HepG2 (cell line): ENCODE measurements at regions not wholly inside any gene's neighbourhood (a gene's known extent, or its start where the extent isn't known, plus 50 kb on each side); places are given as distances from the start of the nearest gene placed in this dataset.
A peak's percentile ranks its signal among the peaks of the same experiment; 100 is the strongest.

Experiments
- AFF4 ChIP-seq: sonication (generic); formaldehyde crosslinking; IDR thresholded peaks from 2 replicates; pipeline ENCODE4 v1.4.0; 2020; ENCODE audit warnings: missing genetic modification reagents
- CREM ChIP-seq, 2 experiments: sonication (generic) in 1 of 2; formaldehyde crosslinking in 1 of 2; IDR thresholded peaks; 2 replicates each; pipeline versions ENCODE4 v1.4.0 to v1.6.1; 2016 to 2020; ENCODE audit warnings: antibody characterized with exemption in 1 of 2, mild to moderate bottlenecking in 1 of 2, missing genetic modification reagents in 1 of 2
- FOXK2 ChIP-seq: fragments of 450-650 bp; IDR thresholded peaks from 2 replicates; pipeline ENCODE4 v1.6.1; 2016
- IRF9 ChIP-seq: sonication (generic); formaldehyde crosslinking; IDR thresholded peaks from 2 replicates; pipeline ENCODE4 v1.8.0; 2022; ENCODE audit warnings: missing genetic modification reagents, mild to moderate bottlenecking, borderline replicate concordance
- KAT2B ChIP-seq: fragments of 150-350 bp; IDR thresholded peaks from 2 replicates; pipeline ENCODE4 v1.6.1; 2014; ENCODE audit warnings: low read depth, low read length, borderline replicate concordance
- KMT2B ChIP-seq: IDR thresholded peaks from 2 replicates; pipeline ENCODE4 v1.6.1; 2016; ENCODE audit warnings: missing genetic modification reagents, missing compliant biosample characterization
- MAFK ChIP-seq, 2 experiments: IDR thresholded peaks in 1 of 2; conservative IDR thresholded peaks in 1 of 2; 2 replicates each; pipeline ENCODE4 v1.6.1; 2011; ENCODE audit warnings: improper control_type of control experiment in 2 of 2, low read length in 2 of 2
- MIER3 ChIP-seq: IDR thresholded peaks from 2 replicates; pipeline ENCODE4 v1.6.1; 2016; ENCODE audit warnings: missing compliant biosample characterization, borderline replicate concordance
- MTF2 ChIP-seq: sonication (generic); formaldehyde crosslinking; IDR thresholded peaks from 2 replicates; pipeline ENCODE4 v1.5.0; 2020; ENCODE audit warnings: missing genetic modification reagents, borderline replicate concordance
- PRMT3 ChIP-seq: sonication (generic); formaldehyde crosslinking; IDR thresholded peaks from 2 replicates; pipeline ENCODE4 v1.8.1; 2022; ENCODE audit warnings: low read depth, mild to moderate bottlenecking, moderate library complexity, missing genetic modification reagents, borderline replicate concordance
- RBAK ChIP-seq: sonication (generic); formaldehyde crosslinking; IDR thresholded peaks from 2 replicates; pipeline ENCODE4 v1.5.1; 2020; ENCODE audit warnings: mild to moderate bottlenecking, missing genetic modification reagents
- SMARCE1 ChIP-seq: fragments of 450-650 bp; IDR thresholded peaks from 2 replicates; pipeline ENCODE4 v1.6.1; 2017; ENCODE audit warnings: borderline replicate concordance
- SOX6 ChIP-seq, 2 experiments: fragments of 450-650 bp in 1 of 2; sonication (generic) in 1 of 2; formaldehyde crosslinking in 1 of 2; IDR thresholded peaks; 2 replicates each; pipeline versions ENCODE4 v1.4.0 to v1.6.1; 2017 to 2020; ENCODE audit warnings: antibody characterized with exemption in 1 of 2, mild to moderate bottlenecking in 1 of 2, missing genetic modification reagents in 1 of 2
- TFE3 ChIP-seq: IDR thresholded peaks from 2 replicates; pipeline ENCODE4 v1.6.1; 2016
- THYN1 ChIP-seq: sonication (generic); formaldehyde crosslinking; IDR thresholded peaks from 2 replicates; pipeline ENCODE4 v1.8.1; 2023; ENCODE audit warnings: low read depth, mild to moderate bottlenecking, moderate library complexity, missing genetic modification reagents, borderline replicate concordance
- ZNF256 ChIP-seq: sonication (generic); formaldehyde crosslinking; conservative IDR thresholded peaks from 2 replicates; pipeline ENCODE4 v1.4.0; 2020; ENCODE audit warnings: missing genetic modification reagents
- ZNF280D ChIP-seq: sonication (generic); formaldehyde crosslinking; IDR thresholded peaks from 2 replicates; pipeline ENCODE4 v1.5.1; 2020; ENCODE audit warnings: mild to moderate bottlenecking, missing genetic modification reagents
- ZNF383 ChIP-seq: sonication (generic); formaldehyde crosslinking; IDR thresholded peaks from 2 replicates; pipeline ENCODE4 v1.4.0; 2020; ENCODE audit warnings: missing genetic modification reagents, mild to moderate bottlenecking, borderline replicate concordance

- TF ChIP-seq IRF9 (CRISPR knock-in tag): peak; percentile 96; the same call in 1 of the 2 replicates
- 0 out of 4 replicates have a peak, but pooled peaks of 1 of the 2 experiments have one; percentile 15 for TF ChIP-seq MAFK (conservative IDR thresholded peaks at IDR 0.05 in 1 of 2, IDR thresholded peaks at IDR 0.05 in 1 of 2; ENCODE audit: low read length in 2 of 2)
- peak; percentile 52; the same call in 1 of the 2 replicates for TF ChIP-seq RBAK (CRISPR knock-in tag)
- no peak for TF ChIP-seq PRMT3 (CRISPR knock-in tag)
- no peak for TF ChIP-seq AFF4 (CRISPR knock-in tag)
- 0 out of 2 replicates have a peak, but pooled peaks have one; percentile 53 for TF ChIP-seq ZNF256 (CRISPR knock-in tag)
- 0 out of 2 replicates have a peak, but pooled peaks have one; percentile 39 for TF ChIP-seq ZNF383 (CRISPR knock-in tag)
- TF ChIP-seq SMARCE1: no peak
- no peak; the same call in 1 of the 2 replicates for TF ChIP-seq FOXK2
- no peak for TF ChIP-seq MTF2 (CRISPR knock-in tag)
- peak; percentile 97 for TF ChIP-seq MIER3
- peak; percentile 98 for TF ChIP-seq TFE3
- peak; percentile 73; the same call in 1 of the 2 replicates for TF ChIP-seq ZNF280D
- no peak for TF ChIP-seq KAT2B
- TF ChIP-seq THYN1 (CRISPR knock-in tag): no peak
- TF ChIP-seq SOX6 (IDR thresholded peaks at IDR 0.05): no peak
- peak; percentile 99 for TF ChIP-seq SOX6 (CRISPR knock-in tag; IDR thresholded peaks at IDR 0.05)
- peak; percentile 96 for TF ChIP-seq CREM (IDR thresholded peaks at IDR 0.05)
- no peak for TF ChIP-seq CREM (CRISPR knock-in tag; IDR thresholded peaks at IDR 0.05)
- peak; percentile 80 for TF ChIP-seq KMT2B (CRISPR knock-in tag)
Measured at GRCh38 chr12:114799574-114800487, 115.9 kb upstream of the TBX3 start (continued).
